SK-N-DZ (cell line): ENCODE measurements at regions not wholly inside any gene's neighbourhood (a gene's known extent, or its start where the extent isn't known, plus 50 kb on each side); places are given as distances from the start of the nearest gene placed in this dataset.

Experiments used
- DNase-seq: peaks from one replicate; pipeline ENCODE4 v3.0.0-alpha.2; 2015; ENCODE audit warnings: low spot score

- no peak for DNase-seq
Measured at GRCh38 chr6:21883595-21884328, 290.2 kb downstream of the SOX4 start.

GRCh38 chr6:21885111-21885510 is 291.6 kb downstream of the SOX4 start:
- no peak for DNase-seq

- peak; percentile 43 for DNase-seq
Measured at GRCh38 chr6:21885532-21886114, 292.1 kb downstream of the SOX4 start.

- DNase-seq, result no peak
Measured at GRCh38 chr6:21886542-21887151, 293.1 kb downstream of the SOX4 start.

- DNase-seq, result no peak
Measured at GRCh38 chr6:21887231-21888185, 294.0 kb downstream of the SOX4 start.

GRCh38 chr6:21891080-21891479 is 297.5 kb downstream of the SOX4 start:
- no peak for DNase-seq

GRCh38 chr6:21893793-21894192 is 300.2 kb downstream of the SOX4 start:
- DNase-seq, result no peak

GRCh38 chr6:21895555-21895954 is 302.0 kb downstream of the SOX4 start:
- DNase-seq, result no peak

- DNase-seq, result no peak
Measured at GRCh38 chr6:21898107-21898796, 304.7 kb downstream of the SOX4 start.

GRCh38 chr6:21899708-21900107 is 306.2 kb downstream of the SOX4 start:
- DNase-seq, result no peak

GRCh38 chr6:21900730-21901129 is 307.2 kb downstream of the SOX4 start:
- DNase-seq, result no peak

GRCh38 chr6:21902628-21903169 is 309.1 kb downstream of the SOX4 start:
- DNase-seq, result no peak

- DNase-seq, result no peak
Measured at GRCh38 chr6:21905531-21905930, 312.0 kb downstream of the SOX4 start.

GRCh38 chr6:21906826-21907225 is 313.3 kb downstream of the SOX4 start:
- DNase-seq, result no peak

- DNase-seq, result no peak
Measured at GRCh38 chr6:21907291-21907690, 313.7 kb downstream of the SOX4 start.

- DNase-seq, result no peak
Measured at GRCh38 chr6:21908161-21908848, 314.8 kb downstream of the SOX4 start.

- DNase-seq, result no peak
Measured at GRCh38 chr6:21909321-21909720, 315.8 kb downstream of the SOX4 start.

- no peak for DNase-seq
Measured at GRCh38 chr6:21911208-21911607, 317.7 kb downstream of the SOX4 start.

GRCh38 chr6:21912151-21912832 is 318.7 kb downstream of the SOX4 start:
- no peak for DNase-seq
